ENCODE measurements at regions not wholly inside any gene's neighbourhood (a gene's known extent, or its start where the extent isn't known, plus 50 kb on each side); places are given as distances from the start of the nearest gene placed in this dataset.

- Histone ChIP-seq H3K27me3 (ENCODE audit: insufficient read depth, low read length) (no peaks in the 10 kb centered on the region), H2AFZ (ENCODE audit: low read depth, low read length, poor library complexity, severe bottlenecking) (no peak overlapping the region), H3K36me3 (ENCODE audit: control insufficient read depth in 1 of 2, insufficient read depth in 2 of 2, low read length in 2 of 2) (no peaks in the 10 kb centered on the region), H3K9me3 (ENCODE audit: control insufficient read depth in 1 of 2, insufficient read depth in 1 of 2, low read depth in 1 of 2, low read length in 2 of 2) (peaks cover 9 to 40% of the 10 kb centered on the region in 2 experiments; a peak in 2 of 4 replicates), H3K4me2 (ENCODE audit: low read length) (no peak overlapping the region), H3K9ac (ENCODE audit: low read length) (no peak overlapping the region), H3K4me1 (ENCODE audit: control insufficient read depth in 1 of 2, insufficient read depth in 2 of 2, low read length in 2 of 2) (no peaks in the 10 kb centered on the region), H3K4me3 (replicated peaks in 1 of 2; ENCODE audit: low read depth in 1 of 2, low read length in 2 of 2) (no peak overlapping the region), H3K27ac (ENCODE audit: low read depth, low read length) (no peak overlapping the region), H3K79me2 (ENCODE audit: insufficient read depth, low read length) (no peaks in the 10 kb centered on the region), H4K20me1 (ENCODE audit: insufficient read depth) (no peaks in the 10 kb centered on the region), H3K9me2 (ENCODE audit: insufficient read depth) (no peaks in the 10 kb centered on the region)
- no peak for DNase-seq (ENCODE audit: low read depth, low spot score)
- RAD21 ChIA-PET (ENCODE audit: low non-redundant PET in 1 of 2, low total read pairs in 2 of 2, uncharacterized antibody in 2 of 2, unreplicated experiment in 2 of 2): no interaction called here
- CTCF ChIA-PET: no interaction called here
- BruUV-seq (replicated peaks): no TSS peak
- no peak for TF ChIP-seq RAD21 (IDR thresholded peaks at IDR 0.05; ENCODE audit: low read depth)
- TF ChIP-seq, protein P1, sequence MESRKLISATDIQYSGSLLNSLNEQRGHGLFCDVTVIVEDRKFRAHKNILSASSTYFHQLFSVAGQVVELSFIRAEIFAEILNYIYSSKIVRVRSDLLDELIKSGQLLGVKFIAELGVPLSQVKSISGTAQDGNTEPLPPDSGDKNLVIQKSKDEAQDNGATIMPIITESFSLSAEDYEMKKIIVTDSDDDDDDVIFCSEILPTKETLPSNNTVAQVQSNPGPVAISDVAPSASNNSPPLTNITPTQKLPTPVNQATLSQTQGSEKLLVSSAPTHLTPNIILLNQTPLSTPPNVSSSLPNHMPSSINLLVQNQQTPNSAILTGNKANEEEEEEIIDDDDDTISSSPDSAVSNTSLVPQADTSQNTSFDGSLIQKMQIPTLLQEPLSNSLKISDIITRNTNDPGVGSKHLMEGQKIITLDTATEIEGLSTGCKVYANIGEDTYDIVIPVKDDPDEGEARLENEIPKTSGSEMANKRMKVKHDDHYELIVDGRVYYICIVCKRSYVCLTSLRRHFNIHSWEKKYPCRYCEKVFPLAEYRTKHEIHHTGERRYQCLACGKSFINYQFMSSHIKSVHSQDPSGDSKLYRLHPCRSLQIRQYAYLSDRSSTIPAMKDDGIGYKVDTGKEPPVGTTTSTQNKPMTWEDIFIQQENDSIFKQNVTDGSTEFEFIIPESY (IDR thresholded peaks at IDR 0.05; ENCODE audit: extremely low read depth, insufficient replicate concordance, low read length): no peak
- TF ChIP-seq CBX3 (IDR thresholded peaks at IDR 0.05; ENCODE audit: low read depth): no peak
- TF ChIP-seq POLR2AphosphoS5 (IDR thresholded peaks at IDR 0.05; ENCODE audit: low read depth, low read length): no peak
- no peak for TF ChIP-seq EGR1 (IDR thresholded peaks at IDR 0.05; ENCODE audit: low read depth)
- no peak for TF ChIP-seq POLR2A (IDR thresholded peaks at IDR 0.05; ENCODE audit: borderline replicate concordance, extremely low read depth, insufficient read depth, insufficient read length)
- TF ChIP-seq, protein P2, sequence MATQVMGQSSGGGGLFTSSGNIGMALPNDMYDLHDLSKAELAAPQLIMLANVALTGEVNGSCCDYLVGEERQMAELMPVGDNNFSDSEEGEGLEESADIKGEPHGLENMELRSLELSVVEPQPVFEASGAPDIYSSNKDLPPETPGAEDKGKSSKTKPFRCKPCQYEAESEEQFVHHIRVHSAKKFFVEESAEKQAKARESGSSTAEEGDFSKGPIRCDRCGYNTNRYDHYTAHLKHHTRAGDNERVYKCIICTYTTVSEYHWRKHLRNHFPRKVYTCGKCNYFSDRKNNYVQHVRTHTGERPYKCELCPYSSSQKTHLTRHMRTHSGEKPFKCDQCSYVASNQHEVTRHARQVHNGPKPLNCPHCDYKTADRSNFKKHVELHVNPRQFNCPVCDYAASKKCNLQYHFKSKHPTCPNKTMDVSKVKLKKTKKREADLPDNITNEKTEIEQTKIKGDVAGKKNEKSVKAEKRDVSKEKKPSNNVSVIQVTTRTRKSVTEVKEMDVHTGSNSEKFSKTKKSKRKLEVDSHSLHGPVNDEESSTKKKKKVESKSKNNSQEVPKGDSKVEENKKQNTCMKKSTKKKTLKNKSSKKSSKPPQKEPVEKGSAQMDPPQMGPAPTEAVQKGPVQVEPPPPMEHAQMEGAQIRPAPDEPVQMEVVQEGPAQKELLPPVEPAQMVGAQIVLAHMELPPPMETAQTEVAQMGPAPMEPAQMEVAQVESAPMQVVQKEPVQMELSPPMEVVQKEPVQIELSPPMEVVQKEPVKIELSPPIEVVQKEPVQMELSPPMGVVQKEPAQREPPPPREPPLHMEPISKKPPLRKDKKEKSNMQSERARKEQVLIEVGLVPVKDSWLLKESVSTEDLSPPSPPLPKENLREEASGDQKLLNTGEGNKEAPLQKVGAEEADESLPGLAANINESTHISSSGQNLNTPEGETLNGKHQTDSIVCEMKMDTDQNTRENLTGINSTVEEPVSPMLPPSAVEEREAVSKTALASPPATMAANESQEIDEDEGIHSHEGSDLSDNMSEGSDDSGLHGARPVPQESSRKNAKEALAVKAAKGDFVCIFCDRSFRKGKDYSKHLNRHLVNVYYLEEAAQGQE (IDR thresholded peaks at IDR 0.05; ENCODE audit: low read depth): no peak
- TF ChIP-seq ELF1 (IDR thresholded peaks at IDR 0.05; ENCODE audit: borderline replicate concordance, low read depth): no peak
- TF ChIP-seq TCF7L2 (IDR thresholded peaks at IDR 0.05; ENCODE audit: borderline replicate concordance, extremely low read depth, insufficient read depth, insufficient read length): no peak
- TF ChIP-seq SP1 (IDR thresholded peaks at IDR 0.05; ENCODE audit: low read depth): no peak
- no peak for TF ChIP-seq EZH2phosphoT487 (IDR thresholded peaks at IDR 0.05; ENCODE audit: borderline replicate concordance)
- no peak for TF ChIP-seq FOSL1 (IDR thresholded peaks at IDR 0.05; ENCODE audit: low read depth)
- ATAC-seq: no peak
- POLR2A ChIA-PET: no interaction called here
- intact Hi-C loops (cut with micrococcal nuclease): no loop called here
Observed at GRCh38 chr12:24379433-24379832, 430.0 kb upstream of the SOX5 start.

Data from HCT116 (cell line).